ENCODE measurements at regions not wholly inside any gene's neighbourhood (a gene's known extent, or its start where the extent isn't known, plus 50 kb on each side); places are given as distances from the start of the nearest gene placed in this dataset.

GRCh38 chr2:2919574-2920365 is 457.8 kb downstream of the EIPR1 start:
- TF ChIP-seq SRF (IDR thresholded peaks at IDR 0.05; ENCODE audit: low read depth in 2 of 2, low read length in 2 of 2): no peak
- no peak for TF ChIP-seq E2F4 (IDR thresholded peaks at IDR 0.05; ENCODE audit: low read depth, low read length)

All from GM12878 (cell line).